Activated CD4-positive, alpha-beta T cell treated with anti-CD3 and anti-CD28 coated beads, Interleukin-2, amount 10 ng/mL, durations not matched to agents 7 days and 5 days (primary cell): ENCODE measurements at regions not wholly inside any gene's neighbourhood (a gene's known extent, or its start where the extent isn't known, plus 50 kb on each side); places are given as distances from the start of the nearest gene placed in this dataset.
"Not testable (repeated sequence)": the region's sequence is repeated elsewhere in the genome, so short reads cannot be mapped to it uniquely, and the experiment has no call there.

Experiments used
- CTCF ChIA-PET: fragments of 350-600 bp; sonication (Branson Sonifier 250); formaldehyde crosslinking; loops from one replicate; lab custom pipeline; 2021; ENCODE audit warnings: antibody characterized with exemption; lab: Charles Lee
- POLR2A ChIA-PET: fragments of 350-600 bp; sonication (Branson Sonifier 250); formaldehyde crosslinking; loops from one replicate; lab custom pipeline; 2021; ENCODE audit warnings: antibody characterized with exemption; lab: Charles Lee
- DNase-seq: peaks from one replicate; pipeline ENCODE4 v3.0.0-alpha.2; 2020
- H3K27ac Mint-ChIP-seq: one replicate; pipeline ENCODE4 v1.8.0; 2021; ENCODE audit warnings: mild to moderate bottlenecking, moderate library complexity, mixed read lengths
- H3K27me3 Mint-ChIP-seq: one replicate; pipeline ENCODE4 v1.8.0; 2021; ENCODE audit warnings: mixed read lengths
- H3K36me3 Mint-ChIP-seq: one replicate; pipeline ENCODE4 v1.8.0; 2021; ENCODE audit warnings: low read depth, mixed read lengths
- H3K4me1 Mint-ChIP-seq: one replicate; pipeline ENCODE4 v1.8.0; 2021; ENCODE audit warnings: mixed read lengths
- H3K4me3 Mint-ChIP-seq: one replicate; pipeline ENCODE4 v1.8.0; 2021; ENCODE audit warnings: mild to moderate bottlenecking, moderate library complexity, mixed read lengths
- H3K9me3 Mint-ChIP-seq: one replicate; pipeline ENCODE4 v1.8.0; 2021; ENCODE audit warnings: mixed read lengths

DNA sequence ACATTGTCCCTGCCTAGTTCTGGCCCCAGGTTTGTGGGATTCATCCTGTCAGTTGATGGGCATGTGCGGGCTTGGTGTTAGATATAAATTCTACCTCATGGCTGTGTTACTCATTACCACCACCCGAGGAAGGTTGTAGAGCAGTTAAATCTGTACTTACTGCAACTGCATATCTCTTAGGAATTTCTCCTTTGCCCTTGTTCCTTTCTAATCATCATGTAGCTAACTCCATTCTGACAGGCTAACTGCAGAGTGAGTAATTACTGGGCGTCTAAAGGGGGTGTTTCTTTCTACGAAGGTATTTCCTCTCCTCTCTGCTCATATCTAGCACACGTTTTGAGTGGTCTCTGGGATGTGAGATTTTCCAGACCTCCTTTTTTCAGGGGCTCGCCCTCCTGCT lies 1076.7 kb downstream of the TMTC2 start:
- Mint-ChIP-seq H3K36me3 (no peaks in the 10 kb centered on the region), H3K27ac (no peak overlapping the region), H3K4me3 (no peak overlapping the region), H3K27me3 (no peaks in the 10 kb centered on the region), H3K9me3 (peaks cover 9% of the 10 kb centered on the region), H3K4me1 (no peaks in the 10 kb centered on the region)
- ChIA-PET CTCF (no interaction called here), POLR2A (no interaction called here)
- DNase-seq = no peak

- ChIA-PET CTCF (no interaction called here), POLR2A (no interaction called here)
- Mint-ChIP-seq H3K36me3 (no peaks in the 10 kb centered on the region), H3K4me1 (no peaks in the 10 kb centered on the region), H3K9me3 (peaks cover 9% of the 10 kb centered on the region), H3K4me3 (no peak overlapping the region), H3K27ac (no peak overlapping the region), H3K27me3 (no peaks in the 10 kb centered on the region)
- no peak for DNase-seq
Observed at GRCh38 chr12:83759906-83760305, 1073.2 kb downstream of the TMTC2 start.

DNA sequence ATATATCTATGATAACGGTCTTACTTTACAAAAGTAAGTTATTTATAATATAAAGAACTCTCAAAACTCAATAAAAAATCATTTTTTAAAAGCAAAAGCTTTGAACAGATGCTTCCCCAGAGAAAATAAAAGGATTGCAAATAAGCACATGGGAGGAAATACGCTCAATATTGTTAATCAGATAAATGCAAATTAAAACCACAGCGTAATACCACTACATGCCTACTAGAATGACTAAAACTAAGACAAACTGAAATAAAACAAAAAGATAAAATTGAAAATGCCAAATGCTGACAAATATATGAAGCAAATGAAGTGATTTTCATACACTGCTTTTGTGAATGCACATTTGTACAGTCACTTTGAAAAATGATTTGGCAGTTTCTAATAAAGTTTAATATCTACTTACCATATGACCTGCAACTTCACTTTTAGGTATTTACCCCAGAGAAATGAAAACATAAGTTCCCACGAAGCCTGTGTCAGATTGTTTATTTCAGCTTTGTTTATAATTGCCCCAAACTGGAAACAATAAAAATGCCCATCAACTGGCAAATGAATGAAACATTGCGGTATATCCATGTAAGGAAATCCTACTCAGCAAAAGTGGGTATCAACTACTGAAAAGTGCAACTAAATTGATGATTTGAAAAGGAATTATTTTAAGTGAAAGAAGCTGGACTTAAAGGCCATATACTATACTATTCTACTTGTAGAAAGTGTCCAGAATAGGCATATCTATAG lies 1072.4 kb downstream of the TMTC2 start:
- Mint-ChIP-seq H3K4me3 (no peak overlapping the region), H3K4me1 (no peaks in the 10 kb centered on the region), H3K27me3 (no peaks in the 10 kb centered on the region), H3K27ac (no peak overlapping the region), H3K9me3 (peaks cover 9% of the 10 kb centered on the region), H3K36me3 (no peaks in the 10 kb centered on the region)
- POLR2A ChIA-PET = no interaction called here
- CTCF ChIA-PET = interaction anchor here (0.6 kb wide), 1 partner anchor 14 kb away, joined by 3 read pairs; no protein-coding TSS in a partner anchor
- DNase-seq = no peak

DNA sequence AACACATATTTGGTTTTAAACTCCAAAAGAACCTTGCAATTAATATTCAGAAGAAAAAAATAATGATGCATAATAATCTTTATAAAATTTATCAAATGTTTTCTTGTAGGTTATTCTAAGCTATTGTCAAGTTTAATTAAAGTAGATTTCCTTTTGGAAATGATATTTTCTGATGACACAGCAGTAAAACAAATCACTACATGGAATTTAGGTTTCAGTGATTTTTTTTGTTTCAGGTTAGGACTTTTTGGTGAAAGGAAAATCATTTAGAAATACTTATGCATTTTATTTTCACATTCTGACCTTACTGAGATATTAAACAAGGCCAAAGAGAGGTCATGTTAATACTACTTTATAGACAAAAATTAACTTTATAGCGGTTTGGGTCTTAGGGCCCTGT lies 1067.2 kb downstream of the TMTC2 start:
- no peak for DNase-seq
- no peaks in the 10 kb centered on the region for H3K36me3 Mint-ChIP-seq
- no peaks in the 10 kb centered on the region for H3K9me3 Mint-ChIP-seq
- POLR2A ChIA-PET = no interaction called here
- CTCF ChIA-PET = no interaction called here
- no peaks in the 10 kb centered on the region for H3K27me3 Mint-ChIP-seq
- H3K4me1 Mint-ChIP-seq = no peaks in the 10 kb centered on the region
- no peak overlapping the region for H3K27ac Mint-ChIP-seq
- no peak overlapping the region for H3K4me3 Mint-ChIP-seq

DNA sequence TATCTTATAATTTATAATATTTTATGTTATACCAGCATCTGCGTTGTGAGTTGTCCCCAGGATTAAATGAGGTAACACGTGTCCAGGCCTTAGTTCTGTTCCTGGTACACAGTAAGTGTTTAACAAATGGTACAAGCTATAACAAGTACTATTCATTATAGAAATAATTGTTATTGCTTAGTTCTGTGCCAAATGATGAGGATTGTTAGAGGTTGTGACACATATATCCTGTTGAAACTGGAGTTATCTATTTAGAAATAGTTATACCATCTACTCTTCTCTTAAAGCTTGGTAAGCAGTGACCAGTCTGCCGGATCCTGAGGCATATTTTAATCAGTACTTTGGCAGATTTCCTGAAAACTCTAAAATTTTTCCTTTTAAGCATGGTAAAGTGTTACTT lies 1066.5 kb downstream of the TMTC2 start:
- H3K4me1 Mint-ChIP-seq = no peaks in the 10 kb centered on the region
- DNase-seq = no peak
- POLR2A ChIA-PET = no interaction called here
- no peak overlapping the region for H3K27ac Mint-ChIP-seq
- no peaks in the 10 kb centered on the region for H3K27me3 Mint-ChIP-seq
- no peaks in the 10 kb centered on the region for H3K9me3 Mint-ChIP-seq
- H3K4me3 Mint-ChIP-seq = no peak overlapping the region
- CTCF ChIA-PET = no interaction called here
- H3K36me3 Mint-ChIP-seq = no peaks in the 10 kb centered on the region

DNA sequence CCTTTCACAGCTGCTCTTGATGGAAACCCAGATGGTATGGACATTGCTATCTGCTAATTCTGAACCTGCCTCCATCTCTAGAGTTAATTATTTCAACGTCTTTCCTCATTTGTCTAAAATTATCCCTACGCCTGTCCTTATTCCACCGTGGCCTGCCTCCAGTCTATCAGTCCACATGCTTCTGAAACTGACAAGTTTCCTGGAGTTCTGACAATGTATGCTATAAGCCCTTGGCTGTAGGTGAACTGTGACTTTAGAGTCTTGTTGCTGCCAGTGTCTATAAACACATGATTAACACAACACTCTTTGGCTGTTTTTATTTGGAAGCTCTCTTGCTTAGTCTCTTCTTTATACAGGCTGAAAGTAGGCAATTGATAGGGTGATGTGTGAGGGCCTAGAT lies 1052.9 kb downstream of the TMTC2 start:
- Mint-ChIP-seq H3K27ac (no peak overlapping the region), H3K4me3 (no peak overlapping the region), H3K27me3 (no peaks in the 10 kb centered on the region), H3K9me3 (peaks cover 1% of the 10 kb centered on the region), H3K36me3 (no peaks in the 10 kb centered on the region), H3K4me1 (no peaks in the 10 kb centered on the region)
- CTCF ChIA-PET = no interaction called here
- DNase-seq = no peak
- POLR2A ChIA-PET = no interaction called here

DNA sequence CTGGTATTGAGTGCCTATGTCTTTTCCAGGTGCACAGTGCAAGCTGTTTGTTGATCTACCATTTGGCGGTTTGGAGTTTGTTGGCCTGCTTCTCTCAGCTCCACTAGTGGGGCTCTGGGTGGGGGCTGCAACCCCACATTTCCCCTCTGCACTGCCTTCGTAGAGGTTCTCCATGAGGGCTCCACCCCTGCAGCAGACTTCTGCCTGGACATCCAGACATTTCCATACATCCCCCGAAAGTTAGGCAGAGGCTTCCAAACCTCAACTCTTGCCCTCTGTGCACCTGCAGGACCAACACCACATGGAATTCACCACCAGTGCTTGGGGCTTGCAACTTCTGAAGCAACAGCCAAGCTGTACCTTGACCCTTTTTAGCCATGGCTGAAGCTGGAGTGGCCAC lies 1024.1 kb downstream of the TMTC2 start:
- Mint-ChIP-seq H3K27ac (no peak overlapping the region), H3K36me3 (no peaks in the 10 kb centered on the region), H3K4me1 (no peaks in the 10 kb centered on the region), H3K4me3 (no peak overlapping the region), H3K27me3 (no peaks in the 10 kb centered on the region), H3K9me3 (peaks cover 21% of the 10 kb centered on the region)
- DNase-seq = no peak
- ChIA-PET CTCF (no interaction called here), POLR2A (no interaction called here)

- POLR2A ChIA-PET = no interaction called here
- no peaks in the 10 kb centered on the region for H3K36me3 Mint-ChIP-seq
- CTCF ChIA-PET = no interaction called here
Observed at GRCh38 chr12:83709899-83710298, 1023.2 kb downstream of the TMTC2 start.

DNA sequence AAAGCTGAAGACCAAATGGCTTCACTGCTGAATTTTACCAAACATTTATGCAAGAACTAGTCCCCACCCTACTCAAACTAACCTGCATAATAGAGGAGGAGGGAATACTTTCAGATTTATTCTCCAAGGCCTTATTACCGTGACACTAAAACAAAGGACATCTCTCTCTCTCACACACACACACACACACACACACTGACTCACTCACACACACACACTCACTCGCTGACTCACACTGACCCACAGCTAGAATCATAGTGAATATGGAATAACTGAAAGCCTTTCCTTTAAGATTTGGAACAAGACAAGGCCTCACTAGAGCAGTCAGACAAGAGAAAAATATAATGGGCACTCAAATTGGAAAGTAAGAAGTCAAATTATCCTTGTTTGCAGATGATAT lies 1014.1 kb downstream of the TMTC2 start:
- ChIA-PET CTCF (no interaction called here), POLR2A (no interaction called here)
- no peak overlapping the region for H3K27ac Mint-ChIP-seq
- no peak overlapping the region for H3K4me3 Mint-ChIP-seq
- H3K9me3 Mint-ChIP-seq = peaks cover 10% of the 10 kb centered on the region
- no peaks in the 10 kb centered on the region for H3K36me3 Mint-ChIP-seq
- no peaks in the 10 kb centered on the region for H3K27me3 Mint-ChIP-seq
- no peak for DNase-seq
- H3K4me1 Mint-ChIP-seq = no peaks in the 10 kb centered on the region

More at GRCh38 chr12:83709899-83710298, 1023.2 kb downstream of the TMTC2 start:
- Mint-ChIP-seq H3K9me3 (peaks cover 21% of the 10 kb centered on the region), H3K27ac (no peak overlapping the region), H3K4me3 (no peak overlapping the region), H3K4me1 (no peaks in the 10 kb centered on the region), H3K27me3 (no peaks in the 10 kb centered on the region)
- no peak for DNase-seq

- H3K27me3 Mint-ChIP-seq, DNase-seq, POLR2A ChIA-PET, H3K36me3 Mint-ChIP-seq, H3K27ac Mint-ChIP-seq, H3K4me3 Mint-ChIP-seq, H3K4me1 Mint-ChIP-seq, CTCF ChIA-PET: not testable (repeated sequence)
- H3K9me3 Mint-ChIP-seq = peaks cover 14% of the 10 kb centered on the region
Observed at GRCh38 chr12:83696311-83696710, 1009.6 kb downstream of the TMTC2 start.

DNA sequence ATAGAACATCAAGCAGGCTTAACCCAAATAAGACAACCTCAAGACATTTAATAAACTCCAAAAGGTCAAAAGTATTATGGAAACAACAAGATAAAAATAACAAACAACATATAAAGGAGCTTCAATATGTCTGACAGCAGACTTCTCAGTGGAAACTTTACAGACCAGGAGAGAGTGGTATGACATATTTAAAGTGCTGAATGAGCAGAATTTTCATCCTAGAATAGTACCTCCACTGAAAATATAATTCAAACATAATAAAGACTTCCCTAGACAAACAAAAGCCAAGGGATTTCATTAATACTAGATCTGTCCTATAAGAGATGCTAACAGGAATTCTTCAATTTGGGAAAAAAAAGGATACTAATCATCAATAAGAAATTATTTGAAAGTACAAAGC lies 1005.0 kb downstream of the TMTC2 start:
- Mint-ChIP-seq H3K4me3 (no peak overlapping the region), H3K27ac (no peak overlapping the region), H3K36me3 (no peaks in the 10 kb centered on the region), H3K27me3 (no peaks in the 10 kb centered on the region), H3K9me3 (peaks cover 12% of the 10 kb centered on the region), H3K4me1 (no peaks in the 10 kb centered on the region)
- ChIA-PET POLR2A (no interaction called here), CTCF (no interaction called here)
- no peak for DNase-seq

DNA sequence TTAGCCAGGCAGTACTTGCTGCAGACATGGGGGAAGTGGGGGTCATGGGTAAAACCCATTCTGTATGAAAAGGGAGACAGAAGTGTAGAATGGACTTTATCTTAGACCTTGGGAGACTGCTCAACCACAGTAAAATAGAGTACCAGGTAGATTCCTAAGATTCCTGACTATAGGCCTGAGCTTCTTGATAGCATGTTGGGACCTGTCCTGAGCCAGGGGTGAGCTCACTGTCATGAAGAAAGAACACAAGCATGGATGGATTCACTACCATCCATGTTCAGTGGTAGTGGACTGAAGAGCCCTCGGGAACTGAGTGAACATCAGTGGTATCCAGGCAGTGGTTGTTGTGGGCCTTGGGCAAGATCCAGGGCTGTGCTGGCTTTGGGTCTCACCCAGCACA lies 1003.8 kb downstream of the TMTC2 start:
- no peaks in the 10 kb centered on the region for H3K36me3 Mint-ChIP-seq
- ChIA-PET CTCF (no interaction called here), POLR2A (no interaction called here)
- H3K4me3 Mint-ChIP-seq = no peak overlapping the region
- H3K27ac Mint-ChIP-seq = no peak overlapping the region
- H3K9me3 Mint-ChIP-seq = peaks cover 7% of the 10 kb centered on the region
- DNase-seq = no peak
- H3K27me3 Mint-ChIP-seq = no peaks in the 10 kb centered on the region
- no peaks in the 10 kb centered on the region for H3K4me1 Mint-ChIP-seq

GRCh38 chr12:83689333-83689732 lies 1002.6 kb downstream of the TMTC2 start:
- Mint-ChIP-seq H3K27ac (no peak overlapping the region), H3K36me3 (no peaks in the 10 kb centered on the region), H3K9me3 (peaks cover 6% of the 10 kb centered on the region), H3K4me3 (no peak overlapping the region), H3K4me1 (no peaks in the 10 kb centered on the region), H3K27me3 (no peaks in the 10 kb centered on the region)
- ChIA-PET POLR2A (no interaction called here), CTCF (no interaction called here)
- no peak for DNase-seq

GRCh38 chr12:83676781-83677295 lies 990.1 kb downstream of the TMTC2 start:
- Mint-ChIP-seq H3K4me3 (no peak overlapping the region), H3K9me3 (no peaks in the 10 kb centered on the region), H3K27ac (no peak overlapping the region), H3K27me3 (no peaks in the 10 kb centered on the region), H3K4me1 (no peaks in the 10 kb centered on the region), H3K36me3 (no peaks in the 10 kb centered on the region)
- CTCF ChIA-PET = no interaction called here
- DNase-seq = no peak
- POLR2A ChIA-PET = no interaction called here
